GM10248 (cell line): ENCODE measurements at regions not wholly inside any gene's neighbourhood (a gene's known extent, or its start where the extent isn't known, plus 50 kb on each side); places are given as distances from the start of the nearest gene placed in this dataset.

Experiments
- CTCF ChIA-PET: fragments of 300-600 bp; sonication (Branson Sonifier 250); formaldehyde crosslinking; extraction: SDS; loops from one replicate; lab custom pipeline; 2021; ENCODE audit warnings: antibody characterized with exemption; lab: Yijun Ruan, JAX
- POLR2A ChIA-PET: fragments of 350-650 bp; sonication (Branson Sonifier 250); formaldehyde crosslinking; extraction: SDS; loops from one replicate; lab custom pipeline; 2020; ENCODE audit warnings: antibody characterized with exemption; lab: Yijun Ruan, JAX
- DNase-seq: peaks from one replicate; pipeline ENCODE4 v3.0.0; 2012; ENCODE audit errors: extremely low spot score
- TF ChIP-seq, protein P1 (sequence below): IDR thresholded peaks from 2 replicates; pipeline ENCODE4 v1.5.1; 2012; ENCODE audit warnings: mild to moderate bottlenecking, low read depth; ENCODE audit errors: extremely low read depth, missing control alignments, control extremely low read depth

DNA sequence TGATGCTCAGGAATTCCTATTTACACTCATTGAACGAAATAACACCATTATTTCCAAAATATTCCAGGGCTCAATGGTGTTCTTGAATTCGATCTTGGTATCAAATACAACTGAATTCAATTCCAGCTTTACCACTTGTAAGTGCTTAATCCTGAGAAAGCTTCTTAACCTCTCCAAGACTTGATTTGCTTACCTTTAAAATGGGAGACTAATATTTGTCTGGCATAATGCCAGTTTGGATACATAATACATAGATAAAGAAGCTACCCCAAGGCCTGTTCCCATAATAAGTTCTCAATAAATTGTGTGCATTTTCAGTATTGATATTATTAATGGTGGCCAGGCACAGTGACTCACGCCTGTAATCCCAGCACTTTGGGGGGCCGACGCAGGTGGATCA, 368.9 kb upstream of the MAF start:
- CTCF ChIA-PET: no interaction called here
- TF ChIP-seq, protein P1, sequence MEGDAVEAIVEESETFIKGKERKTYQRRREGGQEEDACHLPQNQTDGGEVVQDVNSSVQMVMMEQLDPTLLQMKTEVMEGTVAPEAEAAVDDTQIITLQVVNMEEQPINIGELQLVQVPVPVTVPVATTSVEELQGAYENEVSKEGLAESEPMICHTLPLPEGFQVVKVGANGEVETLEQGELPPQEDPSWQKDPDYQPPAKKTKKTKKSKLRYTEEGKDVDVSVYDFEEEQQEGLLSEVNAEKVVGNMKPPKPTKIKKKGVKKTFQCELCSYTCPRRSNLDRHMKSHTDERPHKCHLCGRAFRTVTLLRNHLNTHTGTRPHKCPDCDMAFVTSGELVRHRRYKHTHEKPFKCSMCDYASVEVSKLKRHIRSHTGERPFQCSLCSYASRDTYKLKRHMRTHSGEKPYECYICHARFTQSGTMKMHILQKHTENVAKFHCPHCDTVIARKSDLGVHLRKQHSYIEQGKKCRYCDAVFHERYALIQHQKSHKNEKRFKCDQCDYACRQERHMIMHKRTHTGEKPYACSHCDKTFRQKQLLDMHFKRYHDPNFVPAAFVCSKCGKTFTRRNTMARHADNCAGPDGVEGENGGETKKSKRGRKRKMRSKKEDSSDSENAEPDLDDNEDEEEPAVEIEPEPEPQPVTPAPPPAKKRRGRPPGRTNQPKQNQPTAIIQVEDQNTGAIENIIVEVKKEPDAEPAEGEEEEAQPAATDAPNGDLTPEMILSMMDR: no peak
- DNase-seq: no peak
- POLR2A ChIA-PET: no interaction called here

DNA sequence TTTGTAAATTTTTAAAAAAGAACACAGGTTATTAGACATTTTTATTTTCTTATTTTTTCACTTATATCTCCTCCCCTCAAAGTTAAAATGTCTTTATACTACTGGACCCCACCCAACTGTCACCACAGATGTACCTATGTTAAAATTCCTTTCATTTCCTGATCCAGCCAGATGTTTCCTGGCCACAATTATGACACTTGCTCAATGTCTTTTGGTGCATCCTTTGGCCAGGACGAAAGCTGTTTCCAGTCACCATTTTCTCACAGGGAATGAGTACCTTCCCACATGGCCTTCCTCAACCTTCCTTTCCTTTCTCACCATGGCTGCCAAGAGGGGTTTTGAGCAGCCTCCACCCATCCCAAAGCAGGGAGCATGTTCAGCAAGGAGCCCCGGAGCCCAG, 365.7 kb upstream of the MAF start:
- ChIA-PET POLR2A (no interaction called here), CTCF (no interaction called here)
- DNase-seq: no peak
- TF ChIP-seq, protein P1: no peak

DNA sequence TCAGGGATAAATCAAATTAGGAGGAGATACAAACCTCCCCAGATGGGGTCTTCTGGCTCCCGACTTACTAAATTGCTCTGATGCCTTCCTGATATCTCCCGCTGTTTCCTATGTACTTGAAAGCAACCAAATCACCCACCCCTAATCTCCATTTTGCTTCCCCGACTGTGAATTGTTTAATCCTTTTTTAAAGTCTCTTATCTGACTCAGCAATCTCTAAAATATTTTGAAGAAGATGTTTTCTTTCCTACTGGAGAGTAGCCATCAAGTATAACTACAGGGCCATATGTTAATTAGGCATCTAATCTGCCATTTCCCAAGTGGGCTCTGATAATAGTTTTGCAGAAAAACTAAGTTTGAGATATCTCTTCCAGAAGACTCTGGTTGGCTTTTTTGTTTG, 365.2 kb upstream of the MAF start:
- TF ChIP-seq, protein P1: no peak
- POLR2A ChIA-PET: no interaction called here
- CTCF ChIA-PET: no interaction called here
- no peak for DNase-seq

DNA sequence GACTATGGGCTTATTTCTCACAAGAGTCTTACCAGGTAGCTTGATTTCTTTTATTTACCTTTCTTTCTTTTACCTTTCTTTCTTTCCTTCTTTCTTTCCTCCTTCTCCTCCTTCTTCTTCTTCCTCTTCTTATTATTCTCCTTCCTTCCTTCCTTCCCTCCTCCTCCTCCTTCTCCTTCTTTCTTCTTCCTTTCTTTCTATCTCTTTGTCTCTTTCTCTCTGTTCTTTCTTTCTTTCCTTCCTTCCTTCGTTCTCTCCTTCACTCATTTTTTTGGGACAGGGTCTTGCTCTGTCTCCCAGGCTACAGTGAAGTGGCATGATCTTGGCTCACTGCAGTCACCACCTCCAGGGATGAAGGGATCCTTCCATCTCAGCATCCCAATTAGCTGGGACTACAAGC, 363.6 kb upstream of the MAF start:
- TF ChIP-seq, protein P1: no peak
- ChIA-PET POLR2A (no interaction called here), CTCF (no interaction called here)
- no peak for DNase-seq

DNA sequence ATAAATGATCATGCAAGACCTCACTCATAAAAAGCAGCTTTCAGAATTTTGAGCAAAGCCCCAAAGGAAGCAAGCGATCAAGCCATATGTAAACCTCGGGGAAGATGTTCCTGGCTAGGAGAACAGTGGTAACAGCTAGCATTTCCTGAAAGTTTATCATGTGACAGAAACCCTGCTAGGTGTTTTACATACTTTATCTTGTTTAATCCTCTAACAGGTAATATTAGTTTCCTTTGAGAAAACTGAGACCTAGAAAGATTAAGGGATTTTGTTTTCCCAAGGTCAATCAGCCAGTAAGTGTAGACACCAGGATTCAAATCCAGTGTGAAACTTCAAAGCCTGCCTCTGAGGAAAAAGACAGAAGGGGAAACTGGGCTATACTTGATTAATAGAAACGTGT, 362.4 kb upstream of the MAF start:
- TF ChIP-seq, protein P1: no peak
- ChIA-PET CTCF (interaction anchor here (0.9 kb wide), 1 partner anchor 8 kb away, joined by 3 read pairs; no protein-coding TSS in a partner anchor), POLR2A (no interaction called here)
- DNase-seq: no peak

DNA sequence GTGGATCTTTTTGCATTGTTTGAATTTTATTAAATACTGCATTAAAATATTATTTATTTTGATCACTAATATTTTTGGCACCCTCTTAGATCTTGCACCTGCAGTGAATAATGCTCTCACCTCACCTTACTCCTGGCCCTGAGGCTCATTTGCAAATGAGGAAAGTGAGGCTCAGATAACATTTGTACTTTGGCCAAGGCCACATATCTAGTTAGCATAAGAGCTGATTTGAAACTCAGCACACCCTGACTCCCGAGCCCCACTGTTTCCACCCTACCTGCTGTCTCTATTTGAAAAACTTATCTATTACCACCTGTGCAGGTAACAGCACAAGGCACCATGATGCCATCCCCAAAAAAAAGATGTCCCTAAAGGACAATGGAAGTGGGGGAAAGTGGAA, 358.7 kb upstream of the MAF start:
- POLR2A ChIA-PET: no interaction called here
- DNase-seq: no peak
- CTCF ChIA-PET: interaction anchor here (1.4 kb wide), 1 partner anchor 14 kb away, joined by 3 read pairs; no protein-coding TSS in a partner anchor
- TF ChIP-seq, protein P1: no peak
